IPS DF 19.7 (cell line): ENCODE measurements at regions not wholly inside any gene's neighbourhood (a gene's known extent, or its start where the extent isn't known, plus 50 kb on each side); places are given as distances from the start of the nearest gene placed in this dataset.
A peak's percentile ranks its signal among the peaks of the same experiment; 100 is the strongest.

ENCODE experiments used
- DNase-seq: peaks from one replicate; pipeline ENCODE4 v3.0.0-alpha.2; 2013; ENCODE audit warnings: low read depth, low spot score

DNA sequence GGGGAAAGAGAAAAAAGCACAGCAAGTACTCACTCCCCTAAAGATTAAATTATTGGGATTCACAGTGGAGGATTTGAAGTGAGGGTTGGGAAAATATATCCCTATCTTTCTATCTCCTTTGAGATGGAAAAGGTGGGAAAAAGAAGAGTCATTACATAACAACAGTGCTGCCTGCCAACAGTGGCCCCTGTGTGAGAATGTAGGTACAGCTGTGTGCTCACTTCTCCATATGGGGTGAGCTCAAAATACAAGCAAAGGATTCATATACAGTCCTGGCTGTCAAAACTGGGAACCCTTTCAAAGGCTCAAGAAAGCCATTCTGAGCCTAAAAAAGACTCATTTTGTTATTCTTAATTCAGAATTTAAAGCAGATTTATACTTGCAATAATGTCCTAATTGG lies 458.5 kb downstream of the GPAM start:
- no peak for DNase-seq

DNA sequence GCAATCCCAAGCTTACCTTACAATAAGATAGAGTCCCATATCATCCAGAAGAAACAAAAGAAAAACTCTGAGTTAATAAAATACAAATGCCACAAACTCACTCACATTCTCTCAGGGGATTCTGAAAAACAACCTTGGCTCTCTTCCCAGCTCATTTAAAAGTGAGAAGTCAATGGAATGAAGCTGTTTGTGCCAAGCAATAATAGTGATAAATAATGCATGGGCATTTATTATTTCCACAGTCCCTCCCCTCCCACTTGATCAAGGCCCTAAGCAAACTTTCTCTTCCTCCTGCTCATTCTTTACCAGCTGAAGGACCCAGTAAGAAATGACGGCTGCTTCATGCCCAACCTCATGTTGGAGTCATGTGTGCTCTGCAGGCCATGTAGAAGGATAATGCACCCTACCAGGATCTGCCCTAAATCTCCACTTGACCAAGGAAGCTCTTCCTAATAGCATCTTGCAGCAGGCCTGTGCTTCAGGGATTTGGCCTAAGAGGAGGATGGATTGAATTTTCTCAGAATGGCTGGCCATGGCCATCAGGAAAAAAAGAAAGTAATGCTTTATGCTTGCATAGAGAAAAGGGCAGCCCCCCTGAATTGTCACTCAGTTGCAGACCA lies 451.3 kb downstream of the GPAM start:
- no peak for DNase-seq

DNA sequence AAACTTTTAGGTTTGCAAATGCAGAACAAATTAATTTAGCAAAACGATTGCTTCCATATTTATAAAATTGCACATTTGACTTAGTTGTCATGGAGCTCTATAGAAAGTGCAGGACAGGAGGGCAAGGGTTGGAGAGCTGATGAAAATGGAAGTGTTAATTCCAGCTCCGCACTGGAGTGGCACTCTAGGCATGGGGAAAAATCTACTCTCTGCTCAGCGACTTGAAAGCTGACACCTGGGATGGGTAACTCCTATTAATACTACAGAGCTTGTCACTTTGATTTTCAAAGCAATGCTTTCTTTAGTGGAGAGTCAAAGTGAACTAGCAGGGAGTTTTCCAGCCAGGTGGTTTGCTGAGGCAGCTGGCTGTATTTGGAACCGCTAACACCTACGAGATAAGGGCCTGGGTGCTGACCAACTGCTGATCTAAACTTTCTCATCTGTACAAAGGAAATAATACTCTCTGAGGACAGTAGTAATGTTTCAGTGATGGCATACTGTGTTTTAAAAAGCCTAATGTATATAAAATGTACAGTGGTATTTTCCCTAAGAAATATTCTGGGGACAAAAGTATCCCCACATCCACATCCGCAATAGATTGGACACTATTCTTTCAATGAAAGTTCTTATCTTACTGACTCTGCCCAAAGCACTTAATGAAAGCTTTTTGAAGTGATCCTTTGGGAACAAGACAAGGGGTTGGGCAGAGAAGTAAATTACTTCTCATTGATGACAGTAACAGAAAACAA lies 444.3 kb downstream of the GPAM start:
- DNase-seq: no peak

DNA sequence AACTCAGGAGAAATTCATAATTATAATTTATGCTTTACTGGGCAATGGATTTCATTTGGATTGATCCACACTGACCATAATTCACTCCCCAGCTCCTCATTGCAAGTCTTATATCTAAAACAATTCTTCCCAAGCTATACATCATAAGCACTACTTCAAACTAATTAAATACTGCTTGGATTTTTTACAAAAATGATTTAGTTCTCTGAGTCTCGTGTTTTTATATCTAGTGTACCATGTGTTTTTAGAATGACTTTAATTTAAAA lies 443.8 kb downstream of the GPAM start:
- no peak for DNase-seq

DNA sequence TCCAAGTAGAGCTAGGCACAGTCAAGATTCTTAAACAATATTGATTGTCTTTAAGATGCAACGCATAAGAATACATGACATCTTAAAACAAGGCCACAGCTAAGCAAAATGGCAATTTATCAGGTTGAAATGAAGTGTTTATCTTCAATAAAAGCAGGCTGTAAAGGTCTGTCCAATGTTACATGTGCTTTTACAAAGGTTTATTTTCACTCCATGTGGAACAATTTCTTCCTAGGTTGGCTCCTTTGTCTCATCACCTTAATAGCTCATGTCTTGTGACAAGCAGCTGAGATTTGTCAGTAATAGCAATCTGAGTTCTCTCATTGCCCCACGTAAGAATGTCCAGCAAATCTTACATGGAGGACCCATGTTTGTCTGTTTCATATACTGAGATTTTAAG lies 437.6 kb downstream of the GPAM start:
- no peak for DNase-seq

DNA sequence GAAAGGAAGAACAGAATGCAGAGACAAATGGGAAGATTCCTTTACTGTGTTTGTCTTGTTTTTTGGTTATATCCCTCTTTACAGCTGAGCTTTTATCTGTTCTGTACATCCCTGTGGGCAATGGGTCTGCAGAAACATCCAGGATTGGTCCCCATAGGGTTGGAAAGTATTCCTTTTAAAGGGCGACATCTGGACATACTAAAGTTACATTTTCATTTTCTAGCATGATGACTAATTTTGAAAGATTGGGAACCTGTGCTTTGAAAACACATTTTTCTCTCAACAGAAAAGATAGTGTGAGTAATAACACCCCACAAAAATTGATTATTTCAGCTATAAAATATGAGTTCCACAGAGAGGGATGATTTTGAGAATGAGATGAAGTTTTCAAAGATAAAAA lies 435.8 kb downstream of the GPAM start:
- DNase-seq: no peak

DNA sequence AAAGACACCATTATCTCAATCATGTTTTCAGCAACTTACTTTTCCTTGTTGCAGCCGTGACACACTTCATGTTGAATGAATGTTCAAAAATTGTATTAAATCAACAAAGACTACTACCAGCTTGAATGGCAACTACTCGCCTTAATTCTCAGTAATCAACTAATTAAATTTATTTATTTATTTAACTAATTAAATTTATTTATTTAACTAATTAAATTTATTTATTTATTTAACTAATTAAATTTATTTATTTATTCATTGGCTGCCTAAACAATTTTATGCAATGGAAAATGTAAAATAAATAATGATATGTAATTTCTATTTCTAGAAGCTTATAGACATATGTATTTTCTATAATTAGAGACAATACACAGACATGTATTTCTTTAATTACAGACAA lies 435.4 kb downstream of the GPAM start:
- no peak for DNase-seq

DNA sequence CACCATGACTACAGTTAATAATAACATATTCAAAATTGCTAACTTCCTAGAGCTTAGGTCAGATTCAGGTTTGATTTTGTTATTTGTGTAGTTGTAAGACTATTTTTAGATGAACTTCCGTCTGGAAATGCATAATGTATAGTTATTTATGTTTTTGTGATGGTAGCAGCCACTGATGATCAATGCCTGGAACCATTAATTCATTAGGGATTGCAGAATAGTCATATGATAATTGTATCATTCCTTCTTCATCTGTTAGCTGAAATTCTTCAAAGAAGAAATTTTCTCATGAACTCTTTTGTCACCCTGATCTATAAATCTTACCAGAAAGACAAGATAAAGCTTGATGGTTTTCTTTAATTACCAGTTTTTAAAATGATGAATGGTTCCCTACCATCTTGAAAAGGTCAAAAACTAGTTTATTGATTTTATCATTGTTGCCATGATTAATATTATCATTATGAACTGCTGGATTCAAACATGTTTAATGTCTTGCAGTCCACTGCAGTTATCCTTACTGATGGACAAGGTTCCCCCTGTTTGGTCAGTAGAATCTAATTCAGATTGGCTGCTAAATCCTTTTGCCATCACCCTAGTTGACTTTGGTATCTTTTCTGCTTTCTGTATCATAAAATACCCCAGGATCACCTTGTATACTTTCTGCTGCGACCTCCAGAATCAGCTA lies 433.3 kb downstream of the GPAM start:
- no peak for DNase-seq

DNA sequence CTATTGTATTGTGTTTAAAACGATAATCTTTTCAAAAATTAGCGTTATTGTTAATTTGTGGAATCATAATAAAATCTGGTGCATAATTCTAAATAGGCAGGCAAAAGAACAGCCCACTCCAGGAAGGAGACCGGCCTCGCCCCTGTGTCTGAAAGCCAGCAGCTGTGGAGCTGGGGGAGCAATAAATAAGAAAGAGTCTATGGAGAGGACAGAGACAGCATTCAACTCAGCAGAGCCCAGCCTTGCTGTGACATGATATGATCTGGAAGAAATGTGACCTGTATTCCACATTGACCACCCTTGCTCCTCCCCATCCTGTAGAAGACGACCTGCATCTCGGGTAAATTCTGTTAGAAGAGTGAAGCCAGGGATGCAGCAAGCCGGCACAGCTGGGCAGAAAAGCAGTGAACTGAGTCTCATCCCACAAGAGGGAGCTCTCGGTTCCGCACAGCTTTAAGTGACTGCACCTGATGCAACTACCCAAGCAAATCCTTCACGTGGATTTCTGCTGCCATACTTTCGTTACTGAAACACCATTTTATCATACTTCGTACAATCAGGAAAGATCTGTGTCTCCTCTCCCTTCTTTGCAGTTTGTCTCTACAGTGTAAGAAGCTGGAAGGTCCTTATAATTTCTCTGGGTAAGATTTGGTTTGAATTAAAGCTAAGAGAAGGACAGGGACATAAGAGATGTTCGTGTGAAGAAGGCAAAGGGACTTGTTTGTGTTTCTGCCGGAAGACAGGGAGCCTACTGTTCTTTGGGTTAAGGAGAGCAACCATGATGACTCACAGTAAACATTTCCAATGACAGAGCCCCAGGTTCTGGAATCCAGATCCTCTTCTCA lies 427.1 kb downstream of the GPAM start:
- peak; percentile 74 for DNase-seq

DNA sequence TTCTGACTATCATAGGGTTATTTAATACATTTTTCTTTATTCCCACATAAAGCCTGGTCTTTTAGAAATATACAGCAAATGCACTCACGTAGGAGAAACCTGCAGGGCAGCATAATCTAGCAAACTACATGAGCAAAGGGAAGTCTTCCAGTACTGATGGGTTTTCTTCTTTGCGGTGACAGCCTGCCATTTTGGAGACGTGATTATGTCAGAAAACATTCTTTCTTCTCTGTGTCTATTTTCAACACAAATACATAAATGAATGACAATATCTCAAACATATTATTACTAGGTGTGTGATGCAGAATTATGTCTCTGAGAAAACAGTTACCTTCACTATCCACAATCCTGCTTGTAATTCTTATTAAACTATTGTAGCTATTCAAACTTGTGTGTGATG lies 425.0 kb downstream of the GPAM start:
- DNase-seq: no peak

DNA sequence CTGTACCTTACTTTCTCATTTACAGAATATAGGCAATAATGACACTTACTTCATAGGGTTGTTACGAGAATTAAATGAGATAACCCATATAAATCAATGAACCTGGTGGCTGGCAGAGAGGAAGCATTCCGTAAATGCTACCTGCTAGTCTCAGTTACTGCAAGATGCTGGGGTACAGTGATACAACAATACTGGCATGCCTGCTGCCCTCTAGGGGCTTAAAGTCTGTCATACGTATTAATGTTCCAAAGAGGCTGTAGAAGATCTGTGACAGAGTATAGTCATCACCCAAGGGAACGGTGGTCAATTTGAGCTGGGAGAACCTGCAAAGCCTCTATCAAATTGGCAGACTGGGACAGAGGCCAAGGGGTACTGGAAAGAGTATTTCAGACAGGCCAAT lies 421.5 kb downstream of the GPAM start:
- DNase-seq: no peak

DNA sequence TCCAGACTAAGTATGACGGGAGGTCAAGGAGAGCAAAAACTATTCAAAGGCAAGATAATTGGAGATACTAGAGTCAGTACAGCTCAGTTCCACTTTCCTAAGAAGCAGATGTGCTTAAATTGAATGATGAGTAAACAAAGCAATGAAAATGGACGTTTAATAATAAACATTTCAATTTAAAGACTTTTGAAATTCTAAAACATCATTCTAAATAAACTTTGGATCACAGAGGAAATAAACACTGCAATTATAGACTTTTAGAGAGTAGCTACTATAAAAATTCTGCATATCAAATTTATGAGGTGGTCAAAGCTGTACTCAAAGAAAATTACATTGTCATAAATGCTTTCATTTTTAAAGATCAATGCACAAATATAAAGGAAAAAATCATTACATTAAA lies 418.3 kb downstream of the GPAM start:
- no peak for DNase-seq

DNA sequence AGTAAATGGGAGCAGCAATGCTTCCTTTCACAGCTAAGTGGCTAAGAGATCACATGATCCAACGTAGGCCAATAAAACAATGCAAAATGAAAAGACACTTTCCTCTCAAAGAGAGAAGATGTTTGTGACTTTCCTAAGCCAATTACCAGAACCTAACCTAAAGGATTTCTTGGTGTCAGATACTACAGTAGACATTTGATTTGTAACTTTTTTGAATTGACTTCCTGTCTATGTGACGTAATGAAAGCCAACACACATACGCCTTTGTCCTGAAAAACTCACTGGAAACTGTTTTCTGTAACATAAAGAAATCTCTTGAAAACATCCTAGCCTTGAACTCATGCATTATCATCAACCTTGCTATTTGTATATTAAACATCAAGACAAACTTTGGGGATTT lies 417.1 kb downstream of the GPAM start:
- DNase-seq: no peak

DNA sequence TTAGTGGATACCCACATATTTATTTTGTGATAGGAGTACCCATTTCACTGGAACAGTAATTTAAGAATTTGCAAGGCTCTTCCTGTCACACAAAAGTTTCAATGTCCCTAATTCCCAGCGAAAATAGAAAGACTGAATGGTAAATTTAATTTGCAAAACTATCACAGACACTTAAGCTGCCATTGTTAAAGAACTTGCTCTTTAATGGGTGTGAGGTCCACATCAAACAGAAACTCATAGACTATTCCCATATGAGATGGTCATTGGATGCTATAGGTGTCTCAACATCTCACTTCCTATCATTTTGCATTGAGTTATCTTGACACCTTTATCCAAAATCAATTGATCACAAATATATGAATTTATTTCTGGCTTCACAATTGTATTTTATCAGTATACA lies 415.9 kb downstream of the GPAM start:
- no peak for DNase-seq

DNA sequence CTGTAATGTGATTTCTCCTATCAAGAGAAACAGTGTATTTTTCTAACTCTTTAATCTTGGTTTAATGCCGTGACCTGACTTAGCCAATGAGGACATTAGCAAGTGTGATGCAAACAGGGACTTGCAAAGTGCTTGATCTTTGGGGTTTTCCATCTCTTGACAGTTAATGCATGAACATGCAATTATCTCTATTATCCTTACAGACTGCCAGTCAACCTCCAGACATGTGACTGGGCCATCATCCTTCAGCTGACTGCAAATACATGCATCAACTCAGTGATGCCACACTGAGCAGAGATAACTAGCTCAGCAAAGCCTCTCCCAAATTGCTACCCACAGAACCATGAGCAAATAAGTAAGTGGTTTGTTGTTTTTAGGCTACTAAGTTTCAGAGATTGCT lies 409.6 kb downstream of the GPAM start:
- no peak for DNase-seq

DNA sequence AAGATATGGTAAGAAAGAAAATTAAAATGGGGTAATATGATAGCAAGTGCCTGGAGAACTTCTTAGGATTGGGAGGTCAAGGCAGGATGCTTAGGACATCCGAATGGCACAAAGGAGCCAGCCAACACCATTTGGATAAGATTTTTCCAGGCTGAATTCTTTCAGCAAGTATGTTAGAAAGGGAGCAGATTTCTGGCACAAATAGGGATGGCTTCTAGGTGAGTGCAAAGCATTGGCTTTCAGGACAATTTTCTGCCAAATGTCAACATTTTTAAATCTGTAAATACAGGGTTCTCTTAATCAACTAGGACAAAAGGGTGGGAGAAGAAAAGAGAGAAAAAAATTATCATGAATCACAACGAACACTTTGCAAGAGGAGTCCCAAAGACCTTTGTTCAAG lies 409.1 kb downstream of the GPAM start:
- no peak for DNase-seq

DNA sequence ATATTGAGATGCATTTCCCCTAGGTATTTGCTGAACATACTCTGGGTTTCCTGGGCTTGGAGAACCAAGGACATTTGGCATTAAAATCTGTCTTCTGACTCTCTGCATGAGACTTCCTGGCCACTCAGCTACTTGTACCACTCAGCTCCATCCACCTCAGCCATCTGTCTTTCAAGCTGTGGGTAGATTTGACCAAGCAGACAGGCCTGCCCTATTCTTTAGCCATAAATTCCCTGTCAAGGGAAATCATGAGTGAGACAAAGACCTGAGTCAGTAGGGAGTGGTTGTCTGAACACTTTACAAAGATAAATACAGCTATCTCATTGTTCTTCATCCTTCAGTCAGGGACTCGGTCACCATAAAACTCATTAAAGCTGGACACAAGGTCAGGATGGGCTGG lies 399.1 kb downstream of the GPAM start:
- DNase-seq: no peak

DNA sequence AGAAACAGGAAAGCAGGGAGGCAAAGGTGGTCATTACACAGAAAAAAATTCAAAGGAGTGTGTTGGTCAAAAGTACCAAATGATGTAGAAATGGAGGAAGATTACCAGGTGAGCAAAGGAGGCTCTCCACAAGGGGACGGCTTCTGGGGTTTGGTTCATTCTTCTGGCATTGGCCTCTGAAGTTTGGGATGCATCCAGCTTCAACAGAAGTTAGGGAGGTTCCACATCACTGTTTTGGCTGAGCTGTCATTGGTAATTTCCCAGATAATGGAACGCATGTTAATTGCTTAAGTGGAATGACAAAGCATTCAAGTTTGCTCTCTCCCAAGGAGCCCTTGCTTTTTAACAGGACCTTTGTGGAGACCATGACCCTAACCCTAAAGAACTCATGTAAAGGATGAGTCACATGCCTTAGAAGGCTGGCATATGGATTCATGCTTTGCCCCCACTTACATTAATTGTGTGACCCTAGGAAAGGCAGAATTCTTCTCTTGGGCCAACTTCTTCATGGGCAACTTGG lies 398.6 kb downstream of the GPAM start:
- DNase-seq: peak; percentile 33

DNA sequence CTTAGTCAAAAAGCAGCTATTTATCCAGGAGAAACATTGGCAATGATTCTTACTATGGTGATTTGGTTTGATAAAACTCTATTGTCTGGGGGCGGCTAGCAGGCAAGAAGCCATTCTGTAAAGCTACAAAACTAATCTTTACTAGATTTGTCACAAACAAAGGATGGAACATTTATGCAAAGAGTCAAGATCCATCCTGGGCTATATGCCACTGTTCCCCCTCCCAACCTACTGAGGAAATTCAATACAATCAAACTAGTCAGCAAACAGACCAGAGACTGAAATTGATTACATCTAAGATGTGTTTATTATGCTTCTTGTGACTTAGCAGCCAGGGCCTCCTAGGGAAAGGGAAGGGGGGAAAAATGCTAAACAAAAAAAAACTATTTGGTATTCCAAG lies 397.6 kb downstream of the GPAM start:
- DNase-seq: no peak

DNA sequence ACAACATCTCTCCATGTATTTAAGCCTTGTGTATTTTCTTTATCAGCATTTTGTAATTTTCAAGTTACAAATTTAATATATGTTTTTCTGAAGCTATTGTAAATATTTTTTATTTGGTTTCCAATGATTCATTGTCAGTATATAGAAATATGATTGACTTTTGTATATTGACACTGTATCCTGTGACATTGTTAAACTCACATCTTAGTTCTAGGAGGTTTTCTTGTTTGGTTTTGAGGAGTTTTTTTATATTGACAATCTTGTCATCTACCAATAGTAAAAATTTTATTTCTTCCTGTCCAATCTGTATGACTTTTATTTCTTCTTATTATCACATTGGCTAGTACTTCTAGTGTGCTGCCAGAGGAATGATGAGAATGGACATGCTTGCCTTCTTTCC lies 393.7 kb downstream of the GPAM start:
- DNase-seq: no peak

DNA sequence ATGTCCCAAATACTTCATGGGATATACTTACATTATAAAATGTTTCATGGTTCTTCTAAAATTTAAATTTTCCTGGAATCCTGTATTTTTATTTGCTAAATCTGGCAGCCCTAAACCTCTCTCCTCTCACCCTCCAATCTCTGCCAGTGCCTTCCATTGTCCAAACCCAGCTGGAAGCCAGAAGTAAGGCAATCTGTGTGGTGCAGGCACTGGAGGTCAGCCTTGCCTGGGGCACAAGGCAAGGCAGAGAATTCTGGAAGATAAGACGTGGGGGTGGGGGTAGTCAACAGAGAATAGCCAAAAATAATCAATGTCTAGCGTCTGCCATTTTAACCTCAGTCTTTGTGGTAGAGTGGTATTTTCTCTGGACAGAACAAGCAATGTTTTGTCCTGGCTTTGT lies 381.7 kb downstream of the GPAM start:
- DNase-seq: no peak

DNA sequence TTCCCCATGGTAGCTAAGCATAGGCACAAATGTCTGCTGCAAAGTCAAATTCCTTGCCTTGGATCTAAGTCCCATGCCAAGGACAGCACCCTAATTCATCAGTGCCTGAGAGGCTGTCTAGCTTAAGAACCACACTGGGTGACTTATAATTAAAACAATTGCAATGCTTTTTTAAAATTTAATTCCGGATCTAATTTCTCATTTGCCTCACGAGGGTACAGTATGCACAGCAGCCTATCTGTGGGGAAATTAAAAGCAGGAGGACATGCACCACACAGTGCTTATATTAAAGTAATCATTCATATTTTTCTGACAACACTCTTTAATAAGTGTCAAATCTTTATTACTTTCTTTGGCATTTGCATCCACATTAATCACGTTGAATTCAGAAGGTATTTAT lies 378.8 kb downstream of the GPAM start:
- no peak for DNase-seq
